HEK293T (cell line): ENCODE measurements at regions not wholly inside any gene's neighbourhood (a gene's known extent, or its start where the extent isn't known, plus 50 kb on each side); places are given as distances from the start of the nearest gene placed in this dataset.

Source experiments
- ARNT ChIP-seq: fragments of 450-650 bp; IDR thresholded peaks from 2 replicates; pipeline ENCODE4 v1.6.1; 2017; ENCODE audit warnings: mild to moderate bottlenecking
- BHLHE40 ChIP-seq: fragments of 450-650 bp; IDR thresholded peaks from 2 replicates; pipeline ENCODE4 v1.6.1; 2016; ENCODE audit warnings: mild to moderate bottlenecking, moderate library complexity, borderline replicate concordance
- CTBP1 ChIP-seq: fragments of 450-650 bp; IDR thresholded peaks from 2 replicates; pipeline ENCODE4 v1.6.1; 2016; ENCODE audit warnings: borderline replicate concordance
- ELF4 ChIP-seq: fragments of 450-650 bp; IDR thresholded peaks from 2 replicates; pipeline ENCODE4 v1.6.1; 2017; ENCODE audit warnings: antibody characterized with exemption
- FOXA1 ChIP-seq: fragments of 450-650 bp; IDR thresholded peaks from 2 replicates; pipeline ENCODE4 v1.6.1; 2016; ENCODE audit warnings: mild to moderate bottlenecking
- FOXK2 ChIP-seq: fragments of 450-650 bp; IDR thresholded peaks from 2 replicates; pipeline ENCODE4 v1.6.1; 2016; ENCODE audit warnings: mild to moderate bottlenecking
- FOXM1 ChIP-seq: fragments of 450-650 bp; IDR thresholded peaks from 2 replicates; pipeline ENCODE4 v1.6.1; 2017; ENCODE audit warnings: mild to moderate bottlenecking, borderline replicate concordance
- HDGF ChIP-seq: fragments of 450-650 bp; IDR thresholded peaks from 2 replicates; pipeline ENCODE4 v1.6.1; 2017; ENCODE audit warnings: antibody characterized with exemption, borderline replicate concordance
- NFRKB ChIP-seq: fragments of 450-650 bp; IDR thresholded peaks from 2 replicates; pipeline ENCODE4 v1.6.1; 2016; ENCODE audit warnings: mild to moderate bottlenecking, moderate library complexity
- SP1 ChIP-seq: fragments of 450-650 bp; IDR thresholded peaks from 2 replicates; pipeline ENCODE4 v1.6.1; 2017
- SUZ12 ChIP-seq: fragments of 450-650 bp; IDR thresholded peaks from 2 replicates; pipeline ENCODE4 v1.6.1; 2016; ENCODE audit warnings: mild to moderate bottlenecking
- TARDBP ChIP-seq: fragments of 450-650 bp; IDR thresholded peaks from 2 replicates; pipeline ENCODE4 v1.6.1; 2016
- ZNF384 ChIP-seq: fragments of 450-650 bp; IDR thresholded peaks from 2 replicates; pipeline ENCODE4 v1.6.1; 2016

DNA sequence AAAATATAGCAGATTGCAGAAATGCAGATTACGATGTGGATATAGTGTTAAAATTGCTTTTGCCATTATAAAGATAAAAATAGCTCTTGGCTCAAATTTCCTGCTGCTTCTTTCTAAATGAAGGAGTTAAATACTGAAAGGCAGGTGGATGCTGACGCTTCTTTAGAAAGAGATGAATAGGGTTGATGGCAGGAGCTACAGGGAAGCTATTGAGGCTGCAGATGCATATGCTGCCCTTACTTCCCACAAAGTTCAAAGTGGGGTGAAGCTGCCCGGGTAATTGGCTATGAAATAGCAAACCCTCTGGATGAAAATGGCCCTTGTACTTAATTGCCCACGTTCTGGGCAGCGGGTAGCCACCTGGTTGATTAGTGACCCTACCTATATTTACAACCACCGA is 379.5 kb downstream of the ZIC3 start:
- TF ChIP-seq HDGF (no peak), FOXM1 (no peak), CTBP1 (no peak), SP1 (no peak), SUZ12 (no peak), ARNT (no peak), ZNF384 (no peak), FOXA1 (no peak), BHLHE40 (no peak), TARDBP (no peak), ELF4 (no peak), FOXK2 (no peak), NFRKB (no peak)
